ENCODE measurements at regions not wholly inside any gene's neighbourhood (a gene's known extent, or its start where the extent isn't known, plus 50 kb on each side); places are given as distances from the start of the nearest gene placed in this dataset.

- H3K9ac ChIP-seq (ENCODE audit: low read depth, low read length), result no peak overlapping the region
- DNase-seq (no peak), ATAC-seq (ENCODE audit: insufficient read depth, low read depth) (no peak)
- no peak overlapping the region for H2AFZ ChIP-seq (ENCODE audit: low read depth, low read length)
- H3K27ac ChIP-seq (ENCODE audit: low read length), result no peak overlapping the region
- H3K79me2 ChIP-seq (ENCODE audit: insufficient read depth, low read length), result no peaks in the 10 kb centered on the region
- no peaks in the 10 kb centered on the region for H4K20me1 ChIP-seq (ENCODE audit: insufficient read depth, low read length)
- H3K27me3 ChIP-seq (ENCODE audit: insufficient read depth, low read length, poor library complexity), result peaks cover 3% of the 10 kb centered on the region
- no peak overlapping the region for H3K4me3 ChIP-seq (ENCODE audit: low read depth in 1 of 2, low read length in 2 of 2)
- no peak overlapping the region for H3K4me2 ChIP-seq (ENCODE audit: insufficient read depth, low read length)
- no peaks in the 10 kb centered on the region for H3K9me3 ChIP-seq (ENCODE audit: insufficient read depth, low read length, severe bottlenecking)
- no peaks in the 10 kb centered on the region for H3K4me1 ChIP-seq (ENCODE audit: insufficient read depth, low read length)
- H3K36me3 ChIP-seq (ENCODE audit: insufficient read depth, low read length), result no peaks in the 10 kb centered on the region
- TF ChIP-seq CTCF (IDR thresholded peaks at IDR 0.05; ENCODE audit: borderline replicate concordance, extremely low read depth, low read length, poor library complexity, severe bottlenecking), result no peak
- no peak for TF ChIP-seq EZH2 (IDR thresholded peaks at IDR 0.05; ENCODE audit: borderline replicate concordance, low read depth, low read length, severe bottlenecking)
Measured at GRCh38 chr2:216974321-216975302, 114.7 kb upstream of the TNP1 start.

- Histone ChIP-seq H3K9ac (ENCODE audit: low read depth, low read length) (no peak overlapping the region), H3K4me2 (ENCODE audit: insufficient read depth, low read length) (no peak overlapping the region), H3K27me3 (ENCODE audit: insufficient read depth, low read length, poor library complexity) (peaks cover 15% of the 10 kb centered on the region), H3K4me1 (ENCODE audit: insufficient read depth, low read length) (no peaks in the 10 kb centered on the region), H3K79me2 (ENCODE audit: insufficient read depth, low read length) (no peaks in the 10 kb centered on the region), H3K27ac (ENCODE audit: low read length) (no peak overlapping the region), H3K9me3 (ENCODE audit: insufficient read depth, low read length, severe bottlenecking) (no peaks in the 10 kb centered on the region), H3K4me3 (ENCODE audit: low read depth in 1 of 2, low read length in 2 of 2) (no peak overlapping the region), H2AFZ (ENCODE audit: low read depth, low read length) (no peak overlapping the region), H4K20me1 (ENCODE audit: insufficient read depth, low read length) (no peaks in the 10 kb centered on the region), H3K36me3 (ENCODE audit: insufficient read depth, low read length) (no peaks in the 10 kb centered on the region)
- TF ChIP-seq CTCF (IDR thresholded peaks at IDR 0.05; ENCODE audit: borderline replicate concordance, extremely low read depth, low read length, poor library complexity, severe bottlenecking) (no peak), EZH2 (IDR thresholded peaks at IDR 0.05; ENCODE audit: borderline replicate concordance, low read depth, low read length, severe bottlenecking) (no peak)
- no peak for DNase-seq
- ATAC-seq (ENCODE audit: insufficient read depth, low read depth), result no peak
Measured at GRCh38 chr2:216971593-216971992, 111.7 kb upstream of the TNP1 start.

DNA sequence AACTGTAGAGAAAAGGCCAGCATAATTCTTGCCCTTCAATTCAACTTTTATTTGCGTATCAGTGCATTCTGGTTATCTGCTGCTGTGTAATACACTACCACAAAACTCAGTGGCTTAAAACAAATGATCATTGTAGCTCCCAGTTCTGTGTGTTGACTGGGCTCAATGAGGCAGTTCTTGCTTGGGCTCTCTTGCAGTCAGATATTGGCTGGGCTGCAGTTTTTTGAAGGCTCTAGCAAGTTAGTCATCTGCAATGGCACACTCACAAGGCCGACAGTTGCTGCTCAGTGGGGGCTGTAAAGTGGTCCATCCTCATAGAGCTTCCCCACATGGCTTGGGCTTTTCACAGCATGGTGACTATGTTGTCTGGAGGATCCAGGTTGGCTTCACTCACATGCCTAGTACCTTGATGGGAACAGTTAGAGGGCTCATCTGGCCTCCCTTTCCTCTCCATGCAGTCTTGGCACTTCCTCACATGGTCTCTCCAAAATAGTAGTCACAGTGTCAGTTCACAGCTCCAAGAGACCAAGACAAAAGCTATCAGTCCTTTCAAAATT lies 110.6 kb upstream of the TNP1 start:
- H3K79me2 ChIP-seq (ENCODE audit: insufficient read depth, low read length), result no peaks in the 10 kb centered on the region
- no peak for DNase-seq
- H3K4me2 ChIP-seq (ENCODE audit: insufficient read depth, low read length), result no peak overlapping the region
- TF ChIP-seq EZH2 (IDR thresholded peaks at IDR 0.05; ENCODE audit: borderline replicate concordance, low read depth, low read length, severe bottlenecking) (no peak), CTCF (IDR thresholded peaks at IDR 0.05; ENCODE audit: borderline replicate concordance, extremely low read depth, low read length, poor library complexity, severe bottlenecking) (no peak)
- H3K36me3 ChIP-seq (ENCODE audit: insufficient read depth, low read length), result no peaks in the 10 kb centered on the region
- H3K4me3 ChIP-seq (ENCODE audit: low read depth in 1 of 2, low read length in 2 of 2), result no peak overlapping the region
- H3K27me3 ChIP-seq (ENCODE audit: insufficient read depth, low read length, poor library complexity), result peaks cover 15% of the 10 kb centered on the region
- H4K20me1 ChIP-seq (ENCODE audit: insufficient read depth, low read length), result no peaks in the 10 kb centered on the region
- H2AFZ ChIP-seq (ENCODE audit: low read depth, low read length), result no peak overlapping the region
- H3K9ac ChIP-seq (ENCODE audit: low read depth, low read length), result no peak overlapping the region
- H3K27ac ChIP-seq (ENCODE audit: low read length), result no peak overlapping the region
- ATAC-seq (ENCODE audit: insufficient read depth, low read depth), result no peak
- no peaks in the 10 kb centered on the region for H3K9me3 ChIP-seq (ENCODE audit: insufficient read depth, low read length, severe bottlenecking)
- no peaks in the 10 kb centered on the region for H3K4me1 ChIP-seq (ENCODE audit: insufficient read depth, low read length)
